ENCODE measurements at regions not wholly inside any gene's neighbourhood (a gene's known extent, or its start where the extent isn't known, plus 50 kb on each side); places are given as distances from the start of the nearest gene placed in this dataset.

DNA sequence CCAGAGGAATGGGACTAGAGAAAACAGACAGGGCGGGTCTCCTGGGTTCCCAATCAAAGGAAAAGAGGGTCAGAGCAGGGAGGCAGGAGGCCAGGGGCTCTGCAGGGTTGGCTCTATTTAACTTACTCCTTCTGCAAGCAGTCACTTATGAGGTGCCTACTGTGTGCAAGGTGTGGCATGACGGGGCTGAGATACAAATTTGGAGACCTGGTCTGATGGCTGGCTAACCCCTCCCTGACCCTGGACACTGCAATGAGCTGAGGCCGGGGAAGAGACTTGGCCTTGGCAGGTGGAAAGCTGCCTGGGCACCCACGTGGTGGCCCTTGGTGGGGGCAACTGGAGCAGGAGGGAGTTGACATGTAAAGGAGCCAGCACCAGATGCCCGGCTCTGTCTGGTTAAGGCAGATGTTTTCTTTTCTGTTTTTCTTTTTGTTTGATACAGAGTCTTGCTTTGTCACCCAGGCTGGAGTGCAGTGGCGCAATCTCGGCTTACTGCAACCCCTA is 148.5 kb upstream of the GATA6 start:
- no peak overlapping the region for H3K4me3 ChIP-seq (ENCODE audit: low read length)
- TF ChIP-seq, protein P1, sequence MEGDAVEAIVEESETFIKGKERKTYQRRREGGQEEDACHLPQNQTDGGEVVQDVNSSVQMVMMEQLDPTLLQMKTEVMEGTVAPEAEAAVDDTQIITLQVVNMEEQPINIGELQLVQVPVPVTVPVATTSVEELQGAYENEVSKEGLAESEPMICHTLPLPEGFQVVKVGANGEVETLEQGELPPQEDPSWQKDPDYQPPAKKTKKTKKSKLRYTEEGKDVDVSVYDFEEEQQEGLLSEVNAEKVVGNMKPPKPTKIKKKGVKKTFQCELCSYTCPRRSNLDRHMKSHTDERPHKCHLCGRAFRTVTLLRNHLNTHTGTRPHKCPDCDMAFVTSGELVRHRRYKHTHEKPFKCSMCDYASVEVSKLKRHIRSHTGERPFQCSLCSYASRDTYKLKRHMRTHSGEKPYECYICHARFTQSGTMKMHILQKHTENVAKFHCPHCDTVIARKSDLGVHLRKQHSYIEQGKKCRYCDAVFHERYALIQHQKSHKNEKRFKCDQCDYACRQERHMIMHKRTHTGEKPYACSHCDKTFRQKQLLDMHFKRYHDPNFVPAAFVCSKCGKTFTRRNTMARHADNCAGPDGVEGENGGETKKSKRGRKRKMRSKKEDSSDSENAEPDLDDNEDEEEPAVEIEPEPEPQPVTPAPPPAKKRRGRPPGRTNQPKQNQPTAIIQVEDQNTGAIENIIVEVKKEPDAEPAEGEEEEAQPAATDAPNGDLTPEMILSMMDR (IDR thresholded peaks at IDR 0.05; ENCODE audit: insufficient read depth, low read depth, low read length, missing control alignments): no peak
- DNase-seq (ENCODE audit: low read depth): no peak

DNA sequence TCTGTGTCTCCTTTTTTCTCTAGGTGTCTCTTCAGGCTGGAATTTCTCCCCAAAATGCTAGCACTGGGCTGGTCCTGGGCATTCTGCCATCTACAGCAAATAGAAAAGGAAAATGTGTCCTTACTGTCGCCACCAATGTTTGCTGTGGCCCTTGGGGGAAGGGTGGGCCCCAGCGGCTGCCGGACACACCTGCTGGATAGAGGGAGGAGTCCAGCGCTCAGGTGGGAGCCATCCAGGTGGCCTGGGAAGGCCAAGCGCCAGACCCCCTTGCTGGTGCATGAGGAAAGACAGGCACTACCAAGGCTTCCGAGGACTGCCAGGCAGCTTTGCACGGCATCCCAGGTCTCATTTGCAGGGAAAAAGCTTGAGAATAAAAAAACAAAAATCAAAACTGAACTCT is 147.7 kb upstream of the GATA6 start:
- H3K4me3 ChIP-seq (ENCODE audit: low read length): no peak overlapping the region

DNA sequence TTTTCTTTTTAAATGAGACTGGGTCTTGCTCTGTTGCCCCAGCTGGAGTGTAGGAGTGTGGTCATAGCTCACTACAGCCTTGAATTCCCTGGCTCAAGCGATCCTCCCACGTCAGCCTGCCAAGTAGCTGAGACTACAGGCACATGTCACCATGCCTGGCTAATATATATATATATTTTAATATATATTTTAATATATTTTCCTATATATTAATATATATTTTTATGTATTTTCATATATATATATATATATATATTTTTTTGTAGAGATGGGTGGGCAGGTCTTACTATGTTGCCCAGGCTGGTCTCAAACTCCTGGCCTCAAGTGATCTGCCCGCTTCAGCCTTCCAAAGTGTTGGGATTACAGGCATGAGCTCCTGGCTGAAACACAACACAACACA is 144.5 kb upstream of the GATA6 start:
- no peak overlapping the region for H3K4me3 ChIP-seq (ENCODE audit: low read length)
- no peak for DNase-seq (ENCODE audit: low read depth)
- TF ChIP-seq, protein P1 (IDR thresholded peaks at IDR 0.05; ENCODE audit: insufficient read depth, low read depth, low read length, missing control alignments): no peak

More for the DNA sequence above, 147.7 kb upstream of the GATA6 start:
- TF ChIP-seq, protein P1 (IDR thresholded peaks at IDR 0.05; ENCODE audit: insufficient read depth, low read depth, low read length, missing control alignments): no peak
- DNase-seq (ENCODE audit: low read depth): no peak

DNA sequence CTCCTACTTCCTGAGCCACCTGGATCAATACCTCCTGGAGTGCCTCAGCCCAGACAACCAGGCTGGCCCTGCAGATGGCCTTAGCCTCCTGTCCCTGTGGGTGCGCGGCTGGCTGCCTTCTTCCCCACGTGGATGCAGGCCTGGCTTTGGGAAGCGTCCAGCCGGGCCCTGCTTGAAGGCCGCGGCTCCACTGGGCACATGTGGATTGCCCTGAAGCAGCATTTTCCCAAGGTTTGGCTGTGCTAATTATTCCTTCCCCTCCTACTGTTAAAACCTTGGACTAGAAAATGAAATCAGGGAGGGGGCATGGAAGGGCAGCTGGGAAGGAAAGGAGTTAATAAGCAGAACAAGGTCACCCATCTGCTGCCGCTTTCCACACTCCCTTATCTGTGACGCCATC is 143.0 kb upstream of the GATA6 start:
- no peak overlapping the region for H3K4me3 ChIP-seq (ENCODE audit: low read length)
- DNase-seq (ENCODE audit: low read depth): no peak
- TF ChIP-seq, protein P1 (IDR thresholded peaks at IDR 0.05; ENCODE audit: insufficient read depth, low read depth, low read length, missing control alignments): no peak

DNA sequence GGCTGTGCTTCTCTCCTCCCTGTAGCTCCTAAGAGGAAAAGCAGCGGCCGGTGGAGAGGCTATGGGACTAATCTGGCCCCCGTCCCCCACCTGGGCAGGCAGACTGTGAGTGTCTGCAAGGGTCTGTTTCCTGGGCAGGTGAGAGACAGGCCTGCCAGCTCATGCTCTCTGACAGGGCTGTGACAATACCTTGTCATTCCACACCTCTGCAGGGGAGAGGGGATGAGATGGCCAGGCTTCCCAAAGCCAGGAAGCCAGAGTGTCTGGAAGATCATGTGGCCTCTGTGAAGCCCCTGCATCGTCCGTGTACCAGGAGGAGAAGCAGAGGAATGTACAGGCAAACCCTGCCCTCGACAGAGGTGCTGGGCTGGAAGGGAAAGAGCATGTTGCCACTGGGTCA is 142.5 kb upstream of the GATA6 start:
- TF ChIP-seq, protein P1 (IDR thresholded peaks at IDR 0.05; ENCODE audit: insufficient read depth, low read depth, low read length, missing control alignments): no peak
- no peak overlapping the region for H3K4me3 ChIP-seq (ENCODE audit: low read length)
- no peak for DNase-seq (ENCODE audit: low read depth)

DNA sequence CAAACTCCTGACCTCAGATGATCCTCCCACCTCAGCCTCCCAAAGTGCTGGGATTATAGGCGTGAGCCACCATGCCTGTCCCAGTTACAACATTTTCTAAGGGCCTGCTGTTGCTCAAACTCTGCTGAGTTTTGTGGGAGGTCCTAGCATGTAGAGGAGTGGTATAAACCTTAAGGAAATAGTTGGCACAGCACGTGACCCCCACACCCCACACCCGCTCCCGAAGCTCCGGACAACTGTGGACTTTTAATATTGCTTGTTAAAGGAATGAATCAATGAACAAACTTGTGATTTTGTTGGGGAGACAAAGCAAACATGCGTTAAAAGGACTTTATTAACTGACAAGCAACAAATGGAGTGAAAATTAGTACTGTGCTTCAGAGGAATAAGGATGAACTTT is 137.8 kb upstream of the GATA6 start:
- H3K4me3 ChIP-seq (ENCODE audit: low read length): no peak overlapping the region
- TF ChIP-seq, protein P1 (IDR thresholded peaks at IDR 0.05; ENCODE audit: insufficient read depth, low read depth, low read length, missing control alignments): no peak
- DNase-seq (ENCODE audit: low read depth): peak; percentile 13

DNA sequence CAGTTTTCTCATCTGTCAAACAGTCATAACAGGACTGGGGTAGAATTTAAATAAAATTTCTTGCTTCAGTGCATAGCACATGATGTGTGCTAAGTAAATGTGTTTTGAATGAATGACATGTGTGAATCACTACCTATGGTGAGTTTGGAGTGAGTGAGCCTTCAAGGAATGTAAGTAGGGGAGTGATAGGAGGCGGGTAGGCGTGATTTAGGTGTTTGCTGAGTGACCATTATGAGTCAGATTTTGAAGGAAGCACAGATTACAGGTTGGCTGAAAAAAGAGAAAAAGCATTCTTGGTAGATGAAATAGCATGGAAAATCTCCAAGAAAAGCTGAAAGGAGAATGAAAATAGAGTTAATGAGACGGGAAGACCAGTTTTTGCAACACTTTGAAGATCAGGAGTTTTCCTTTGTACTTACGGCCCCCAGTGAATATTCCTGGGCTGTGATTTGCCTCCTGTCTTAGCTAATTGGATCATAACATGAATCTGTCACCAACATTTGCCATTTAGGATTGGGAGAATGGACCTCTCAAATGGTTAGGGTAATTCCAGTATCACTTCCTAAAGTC is 136.9 kb upstream of the GATA6 start:
- TF ChIP-seq, protein P1 (IDR thresholded peaks at IDR 0.05; ENCODE audit: insufficient read depth, low read depth, low read length, missing control alignments): no peak
- no peak overlapping the region for H3K4me3 ChIP-seq (ENCODE audit: low read length)
- peak; percentile 98 for DNase-seq (ENCODE audit: low read depth)

All from epithelial cell of esophagus (primary cell).